ENCODE measurements at regions not wholly inside any gene's neighbourhood (a gene's known extent, or its start where the extent isn't known, plus 50 kb on each side); places are given as distances from the start of the nearest gene placed in this dataset.

DNA sequence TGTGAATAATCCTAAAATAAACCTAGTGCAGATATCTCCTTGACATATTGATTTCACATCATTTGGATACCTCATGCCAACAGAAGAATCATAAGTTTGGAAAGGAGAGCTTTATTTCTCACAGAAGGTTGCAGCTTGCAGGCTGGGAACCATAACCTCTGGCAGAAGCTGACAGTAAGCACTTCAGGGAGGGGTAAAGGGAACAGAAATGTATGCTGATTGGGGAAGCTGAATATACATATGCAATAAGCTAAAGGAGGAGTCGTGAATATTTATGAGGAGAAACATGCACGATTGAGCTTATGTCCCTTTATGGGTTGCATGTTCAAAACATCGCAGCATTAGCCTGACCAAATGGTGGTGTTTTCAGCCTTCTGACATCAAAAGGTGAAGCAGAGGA is 814.5 kb downstream of the TBC1D22A start:
- no peaks in the 10 kb centered on the region for H3K27me3 Mint-ChIP-seq
- Histone ChIP-seq H3K4me3 (ENCODE audit: low read depth, low read length) (no peak overlapping the region), H3K4me1 (ENCODE audit: control insufficient read depth, insufficient read depth, low read length, poor library complexity, severe bottlenecking) (no peaks in the 10 kb centered on the region), H3K36me3 (ENCODE audit: control insufficient read depth, insufficient read depth, low read length) (no peaks in the 10 kb centered on the region), H3K27ac (ENCODE audit: insufficient read depth, low read length, poor library complexity, severe bottlenecking) (no peak overlapping the region), H3K9me3 (ENCODE audit: control insufficient read depth in 2 of 2, low read length in 2 of 2) (no peaks in the 10 kb centered on the region), H3K27me3 (ENCODE audit: control insufficient read depth, insufficient read depth, low read length) (no peaks in the 10 kb centered on the region)
- no peak for DNase-seq
- H3K4me3 Mint-ChIP-seq: no peak overlapping the region
- ATAC-seq (ENCODE audit: low read depth in 2 of 2): no peak
- peaks cover 0 to 4% (median 0%) of the 10 kb centered on the region in 7 donors for H3K9me3 Mint-ChIP-seq
- H3K36me3 Mint-ChIP-seq: no peaks in the 10 kb centered on the region
- H3K27ac Mint-ChIP-seq: no peak overlapping the region
- H3K4me1 Mint-ChIP-seq: peaks cover 0 to 2% (median 0%) of the 10 kb centered on the region in 4 donors

- Histone ChIP-seq H3K4me3 (ENCODE audit: low read depth, low read length) (no peak overlapping the region), H3K9me3 (ENCODE audit: control insufficient read depth in 2 of 2, low read length in 2 of 2) (no peaks in the 10 kb centered on the region), H3K4me1 (ENCODE audit: control insufficient read depth, insufficient read depth, low read length, poor library complexity, severe bottlenecking) (no peaks in the 10 kb centered on the region), H3K27me3 (ENCODE audit: control insufficient read depth, insufficient read depth, low read length) (no peaks in the 10 kb centered on the region), H3K36me3 (ENCODE audit: control insufficient read depth, insufficient read depth, low read length) (no peaks in the 10 kb centered on the region), H3K27ac (ENCODE audit: insufficient read depth, low read length, poor library complexity, severe bottlenecking) (no peak overlapping the region)
- H3K36me3 Mint-ChIP-seq: no peaks in the 10 kb centered on the region
- no peak for ATAC-seq (ENCODE audit: low read depth in 2 of 2)
- H3K4me3 Mint-ChIP-seq: no peak overlapping the region
- no peak for DNase-seq
- peaks cover 0 to 4% (median 0%) of the 10 kb centered on the region in 4 donors for H3K4me1 Mint-ChIP-seq
- no peaks in the 10 kb centered on the region for H3K27me3 Mint-ChIP-seq
- no peaks in the 10 kb centered on the region for H3K9me3 Mint-ChIP-seq
- H3K27ac Mint-ChIP-seq: no peak overlapping the region
These were observed 812.8 kb downstream of the TBC1D22A start for GRCh38 chr22:47575291-47575690.

- ATAC-seq (ENCODE audit: low read depth in 2 of 2): no peak
- no peak overlapping the region for H3K4me3 Mint-ChIP-seq
- H3K9me3 Mint-ChIP-seq: no peaks in the 10 kb centered on the region
- H3K27ac ChIP-seq (ENCODE audit: insufficient read depth, low read length, poor library complexity, severe bottlenecking): no peak overlapping the region
- H3K36me3 ChIP-seq (ENCODE audit: control insufficient read depth, insufficient read depth, low read length): no peaks in the 10 kb centered on the region
- H3K4me1 ChIP-seq (ENCODE audit: control insufficient read depth, insufficient read depth, low read length, poor library complexity, severe bottlenecking): no peaks in the 10 kb centered on the region
- no peaks in the 10 kb centered on the region for H3K36me3 Mint-ChIP-seq
- H3K4me3 ChIP-seq (ENCODE audit: low read depth, low read length): no peak overlapping the region
- H3K27me3 ChIP-seq (ENCODE audit: control insufficient read depth, insufficient read depth, low read length): no peaks in the 10 kb centered on the region
- H3K27ac Mint-ChIP-seq: no peak overlapping the region
- H3K27me3 Mint-ChIP-seq: no peaks in the 10 kb centered on the region
- no peak for DNase-seq
- H3K9me3 ChIP-seq (ENCODE audit: control insufficient read depth in 2 of 2, low read length in 2 of 2): no peaks in the 10 kb centered on the region
- H3K4me1 Mint-ChIP-seq: peaks cover 0 to 4% (median 0%) of the 10 kb centered on the region in 4 donors
These were observed 812.1 kb downstream of the TBC1D22A start for GRCh38 chr22:47574556-47574955.

- peaks cover 0 to 2% (median 0%) of the 10 kb centered on the region in 7 donors for H3K9me3 Mint-ChIP-seq
- Histone ChIP-seq H3K27me3 (ENCODE audit: control insufficient read depth, insufficient read depth, low read length) (no peaks in the 10 kb centered on the region), H3K27ac (ENCODE audit: insufficient read depth, low read length, poor library complexity, severe bottlenecking) (no peak overlapping the region), H3K4me3 (ENCODE audit: low read depth, low read length) (no peak overlapping the region), H3K36me3 (ENCODE audit: control insufficient read depth, insufficient read depth, low read length) (no peaks in the 10 kb centered on the region), H3K4me1 (ENCODE audit: control insufficient read depth, insufficient read depth, low read length, poor library complexity, severe bottlenecking) (no peaks in the 10 kb centered on the region), H3K9me3 (ENCODE audit: control insufficient read depth in 2 of 2, low read length in 2 of 2) (no peaks in the 10 kb centered on the region)
- no peak overlapping the region for H3K4me3 Mint-ChIP-seq
- H3K36me3 Mint-ChIP-seq: no peaks in the 10 kb centered on the region
- DNase-seq (no peak), ATAC-seq (ENCODE audit: low read depth in 2 of 2) (no peak)
- no peaks in the 10 kb centered on the region for H3K27me3 Mint-ChIP-seq
- peaks cover 0 to 4% (median 0%) of the 10 kb centered on the region in 4 donors for H3K4me1 Mint-ChIP-seq
- no peak overlapping the region for H3K27ac Mint-ChIP-seq
These were observed 810.7 kb downstream of the TBC1D22A start for GRCh38 chr22:47573141-47573540.

GRCh38 chr22:47572443-47572842 is 810.0 kb downstream of the TBC1D22A start:
- H3K36me3 Mint-ChIP-seq: no peaks in the 10 kb centered on the region
- no peak overlapping the region for H3K27ac Mint-ChIP-seq
- H3K27ac ChIP-seq (ENCODE audit: insufficient read depth, low read length, poor library complexity, severe bottlenecking): no peak overlapping the region
- no peaks in the 10 kb centered on the region for H3K27me3 ChIP-seq (ENCODE audit: control insufficient read depth, insufficient read depth, low read length)
- H3K4me3 ChIP-seq (ENCODE audit: low read depth, low read length): no peak overlapping the region
- no peaks in the 10 kb centered on the region for H3K4me1 ChIP-seq (ENCODE audit: control insufficient read depth, insufficient read depth, low read length, poor library complexity, severe bottlenecking)
- H3K27me3 Mint-ChIP-seq: no peaks in the 10 kb centered on the region
- peaks cover 0 to 4% (median 0%) of the 10 kb centered on the region in 4 donors for H3K4me1 Mint-ChIP-seq
- H3K9me3 ChIP-seq (ENCODE audit: control insufficient read depth in 2 of 2, low read length in 2 of 2): no peaks in the 10 kb centered on the region
- peaks cover 0 to 2% (median 0%) of the 10 kb centered on the region in 7 donors for H3K9me3 Mint-ChIP-seq
- H3K36me3 ChIP-seq (ENCODE audit: control insufficient read depth, insufficient read depth, low read length): no peaks in the 10 kb centered on the region
- DNase-seq (no peak), ATAC-seq (ENCODE audit: low read depth in 2 of 2) (no peak)
- no peak overlapping the region for H3K4me3 Mint-ChIP-seq

DNA sequence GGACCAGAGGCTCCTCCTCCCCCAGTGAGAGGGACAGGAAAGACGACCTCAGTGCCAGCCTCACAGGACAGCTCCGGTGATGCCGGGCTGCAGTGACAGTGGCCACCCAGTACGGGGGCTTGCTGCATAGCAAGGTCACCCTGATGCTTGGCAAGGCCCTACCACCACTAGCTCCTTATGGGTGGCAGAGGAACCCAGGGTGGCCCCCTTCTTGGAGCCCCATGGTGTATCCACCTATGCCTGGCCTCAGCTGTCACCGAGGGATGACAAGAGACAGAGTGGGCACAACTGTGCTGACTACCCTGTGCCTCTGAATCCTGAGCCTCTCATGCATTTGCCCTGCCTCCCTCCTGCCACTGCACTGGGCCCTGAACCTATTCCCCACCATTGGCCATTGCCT is 809.2 kb downstream of the TBC1D22A start:
- no peak overlapping the region for H3K27ac ChIP-seq (ENCODE audit: insufficient read depth, low read length, poor library complexity, severe bottlenecking)
- H3K9me3 ChIP-seq (ENCODE audit: control insufficient read depth in 2 of 2, low read length in 2 of 2): no peaks in the 10 kb centered on the region
- Mint-ChIP-seq H3K4me1 (peaks cover 0 to 4% (median 0%) of the 10 kb centered on the region in 4 donors), H3K4me3 (no peak overlapping the region), H3K27ac (no peak overlapping the region), H3K9me3 (peaks cover 0 to 2% (median 0%) of the 10 kb centered on the region in 7 donors), H3K27me3 (no peaks in the 10 kb centered on the region), H3K36me3 (no peaks in the 10 kb centered on the region)
- no peak for DNase-seq
- no peak overlapping the region for H3K4me3 ChIP-seq (ENCODE audit: low read depth, low read length)
- no peaks in the 10 kb centered on the region for H3K4me1 ChIP-seq (ENCODE audit: control insufficient read depth, insufficient read depth, low read length, poor library complexity, severe bottlenecking)
- no peak for ATAC-seq (ENCODE audit: low read depth in 2 of 2)
- no peaks in the 10 kb centered on the region for H3K27me3 ChIP-seq (ENCODE audit: control insufficient read depth, insufficient read depth, low read length)
- no peaks in the 10 kb centered on the region for H3K36me3 ChIP-seq (ENCODE audit: control insufficient read depth, insufficient read depth, low read length)

DNA sequence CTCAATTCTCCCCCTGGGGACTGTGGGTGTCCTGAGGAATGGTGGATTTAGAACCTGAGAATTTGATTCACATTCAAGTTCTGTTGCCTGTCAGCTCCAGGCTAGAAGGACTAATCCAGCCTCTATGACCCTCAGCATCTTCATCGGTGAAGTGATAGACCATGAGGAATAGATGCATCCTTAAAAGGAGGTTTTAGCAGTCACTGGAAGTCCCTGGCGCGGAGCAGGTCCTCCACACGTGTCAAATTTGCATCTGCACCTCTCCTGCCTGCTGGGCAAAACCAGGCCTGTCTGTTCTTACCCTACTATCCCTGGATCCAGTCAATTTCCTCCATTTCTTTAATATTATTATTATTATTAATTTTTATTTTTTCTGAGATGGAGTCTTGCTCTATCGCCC is 808.4 kb downstream of the TBC1D22A start:
- H3K4me3 ChIP-seq (ENCODE audit: low read depth, low read length): no peak overlapping the region
- peaks cover 0 to 2% (median 0%) of the 10 kb centered on the region in 7 donors for H3K9me3 Mint-ChIP-seq
- no peaks in the 10 kb centered on the region for H3K27me3 ChIP-seq (ENCODE audit: control insufficient read depth, insufficient read depth, low read length)
- H3K4me3 Mint-ChIP-seq: no peak overlapping the region
- no peaks in the 10 kb centered on the region for H3K36me3 ChIP-seq (ENCODE audit: control insufficient read depth, insufficient read depth, low read length)
- H3K36me3 Mint-ChIP-seq: no peaks in the 10 kb centered on the region
- DNase-seq (no peak), ATAC-seq (ENCODE audit: low read depth in 2 of 2) (no peak)
- no peaks in the 10 kb centered on the region for H3K4me1 ChIP-seq (ENCODE audit: control insufficient read depth, insufficient read depth, low read length, poor library complexity, severe bottlenecking)
- H3K4me1 Mint-ChIP-seq: peaks cover 0 to 4% (median 0%) of the 10 kb centered on the region in 4 donors
- no peak overlapping the region for H3K27ac ChIP-seq (ENCODE audit: insufficient read depth, low read length, poor library complexity, severe bottlenecking)
- H3K9me3 ChIP-seq (ENCODE audit: control insufficient read depth in 2 of 2, low read length in 2 of 2): no peaks in the 10 kb centered on the region
- no peak overlapping the region for H3K27ac Mint-ChIP-seq
- H3K27me3 Mint-ChIP-seq: no peaks in the 10 kb centered on the region

DNA sequence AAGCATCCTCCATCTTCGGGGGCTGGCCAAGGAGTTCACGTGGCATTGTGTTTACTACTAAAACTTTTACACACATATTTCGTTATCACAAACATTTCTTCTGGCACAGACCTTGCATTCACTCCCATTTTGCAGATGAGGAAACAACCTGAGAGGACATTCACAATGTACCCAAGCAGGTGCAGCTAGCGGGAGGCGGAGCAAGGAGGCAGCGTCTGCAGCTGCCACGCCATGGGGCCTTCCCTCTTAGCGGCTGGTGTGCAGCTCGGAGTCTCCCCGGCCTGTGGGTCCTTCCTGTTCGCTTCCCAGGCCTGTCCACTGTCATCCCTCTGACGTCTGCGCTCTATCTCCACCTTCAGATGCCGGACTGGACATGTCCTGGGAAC is 807.8 kb downstream of the TBC1D22A start:
- ATAC-seq (ENCODE audit: low read depth in 2 of 2) (no peak), DNase-seq (no peak)
- no peaks in the 10 kb centered on the region for H3K27me3 Mint-ChIP-seq
- no peaks in the 10 kb centered on the region for H3K27me3 ChIP-seq (ENCODE audit: control insufficient read depth, insufficient read depth, low read length)
- H3K4me1 Mint-ChIP-seq: peaks cover 0 to 4% (median 0%) of the 10 kb centered on the region in 4 donors
- H3K27ac ChIP-seq (ENCODE audit: insufficient read depth, low read length, poor library complexity, severe bottlenecking): no peak overlapping the region
- H3K9me3 ChIP-seq (ENCODE audit: control insufficient read depth in 2 of 2, low read length in 2 of 2): no peaks in the 10 kb centered on the region
- no peaks in the 10 kb centered on the region for H3K4me1 ChIP-seq (ENCODE audit: control insufficient read depth, insufficient read depth, low read length, poor library complexity, severe bottlenecking)
- H3K36me3 ChIP-seq (ENCODE audit: control insufficient read depth, insufficient read depth, low read length): no peaks in the 10 kb centered on the region
- no peaks in the 10 kb centered on the region for H3K36me3 Mint-ChIP-seq
- H3K27ac Mint-ChIP-seq: no peak overlapping the region
- no peak overlapping the region for H3K4me3 ChIP-seq (ENCODE audit: low read depth, low read length)
- peaks cover 0 to 2% (median 0%) of the 10 kb centered on the region in 7 donors for H3K9me3 Mint-ChIP-seq
- no peak overlapping the region for H3K4me3 Mint-ChIP-seq
